ENCODE measurements at regions not wholly inside any gene's neighbourhood (a gene's known extent, or its start where the extent isn't known, plus 50 kb on each side); places are given as distances from the start of the nearest gene placed in this dataset.
"Not testable (repeated sequence)": the region's sequence is repeated elsewhere in the genome, so short reads cannot be mapped to it uniquely, and the experiment has no call there.

DNA sequence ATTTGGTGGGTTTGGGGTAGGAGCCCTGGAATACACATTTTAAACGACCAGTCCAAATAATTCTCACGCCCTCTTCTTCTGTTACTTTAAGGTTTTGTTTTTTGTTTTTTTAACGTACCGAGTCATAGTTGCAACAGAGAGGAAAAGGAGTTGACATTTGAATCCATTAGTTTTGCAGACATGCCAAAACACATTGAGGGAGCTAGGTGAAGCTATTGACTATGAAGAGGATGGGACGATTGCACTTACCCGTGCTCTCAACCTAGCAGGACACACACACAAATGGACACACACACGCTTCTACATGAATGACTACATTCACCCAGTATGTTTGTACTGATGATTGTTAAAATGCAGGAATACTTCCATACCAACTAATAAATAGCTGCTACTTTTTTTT is 54.3 kb upstream of the CIT start:
- DNase-seq (ENCODE audit: low read depth, low spot score) = no peak

- no peak for DNase-seq (ENCODE audit: low read depth, low spot score)
Measured at GRCh38 chr12:119932921-119933320, 55.8 kb upstream of the CIT start.

DNA sequence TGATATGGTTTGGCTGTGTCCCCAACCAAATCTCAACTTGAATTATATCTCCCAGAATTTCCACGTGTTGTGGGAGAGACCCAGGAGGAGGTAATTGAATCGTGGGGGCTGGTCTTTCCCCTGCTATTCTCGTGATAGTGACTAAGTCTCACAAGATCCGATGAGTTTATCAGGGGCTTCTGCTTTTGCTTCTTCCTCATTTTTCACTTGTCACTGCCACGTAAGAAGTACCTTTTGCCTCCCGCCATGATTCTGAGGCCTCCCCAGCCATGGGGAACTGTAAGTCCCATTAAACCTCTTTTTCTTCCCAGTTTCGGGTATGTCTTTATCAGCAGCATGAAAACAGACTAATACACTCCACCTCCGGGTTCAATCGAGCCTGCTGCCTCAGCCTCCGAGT is 54.3 kb upstream of the BICDL1 start:
- not testable (repeated sequence) for DNase-seq (ENCODE audit: low read depth, low spot score)

DNA sequence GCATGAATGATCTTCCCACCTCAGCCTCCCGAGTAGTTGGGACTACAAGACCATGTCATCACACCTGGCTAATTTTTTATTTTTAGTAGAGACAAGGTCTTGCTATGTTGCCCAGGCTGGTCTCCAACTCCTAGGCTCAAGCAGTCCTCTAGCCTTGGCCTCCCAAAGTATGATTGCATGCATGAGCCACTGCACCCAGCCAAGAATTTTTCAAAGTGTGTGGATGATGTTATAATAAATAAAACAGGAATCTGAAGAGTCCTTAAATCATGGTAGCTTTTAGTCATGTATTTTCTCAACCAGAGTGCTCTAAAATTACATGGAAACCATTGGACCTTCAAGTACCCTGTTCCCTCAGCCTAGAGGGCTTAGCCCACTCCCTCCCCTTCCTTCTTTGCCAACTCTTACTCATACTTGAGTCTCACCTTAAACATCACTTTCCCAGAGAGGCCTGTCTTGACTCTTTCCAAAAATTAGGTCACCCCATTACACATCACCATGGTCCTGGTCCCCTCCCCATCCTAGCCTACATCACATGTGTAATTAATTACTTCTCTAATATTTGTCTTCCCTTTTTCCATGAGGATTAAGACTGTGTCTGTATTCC is 52.2 kb upstream of the BICDL1 start:
- DNase-seq (ENCODE audit: low read depth, low spot score) = no peak

GRCh38 chr12:119938049-119938667 is 50.9 kb upstream of the BICDL1 start:
- peak; percentile 24 for DNase-seq (ENCODE audit: low read depth, low spot score)
